ENCODE measurements at regions not wholly inside any gene's neighbourhood (a gene's known extent, or its start where the extent isn't known, plus 50 kb on each side); places are given as distances from the start of the nearest gene placed in this dataset.
"Not testable (repeated sequence)": the region's sequence is repeated elsewhere in the genome, so short reads cannot be mapped to it uniquely, and the experiment has no call there.

GRCh38 chr2:194320520-194320919 lies 1336.5 kb upstream of the SLC39A10 start:
- no peak for DNase-seq

GRCh38 chr2:194319222-194319992 lies 1337.6 kb upstream of the SLC39A10 start:
- no peak for DNase-seq

- DNase-seq, result no peak
Observed at GRCh38 chr2:194314042-194314441, 1343.0 kb upstream of the SLC39A10 start.

GRCh38 chr2:194304191-194304590 lies 1352.8 kb upstream of the SLC39A10 start:
- no peak for DNase-seq

- peak; percentile 89 for DNase-seq
Observed at GRCh38 chr2:194301946-194302345, 1355.1 kb upstream of the SLC39A10 start.

- DNase-seq, result no peak
Observed at GRCh38 chr2:194294156-194294555, 1362.9 kb upstream of the SLC39A10 start.

GRCh38 chr2:194291104-194291503 lies 1365.9 kb upstream of the SLC39A10 start:
- no peak for DNase-seq

- no peak for DNase-seq
Observed at GRCh38 chr2:194289712-194290346, 1367.2 kb upstream of the SLC39A10 start.

GRCh38 chr2:194276667-194277066 lies 1380.4 kb upstream of the SLC39A10 start:
- not testable (repeated sequence) for DNase-seq

- DNase-seq, result no peak
Observed at GRCh38 chr2:194271293-194271961, 1385.6 kb upstream of the SLC39A10 start.

- no peak for DNase-seq
Observed at GRCh38 chr2:194270648-194271047, 1386.4 kb upstream of the SLC39A10 start.

- DNase-seq, result no peak
Observed at GRCh38 chr2:194264586-194264985, 1392.4 kb upstream of the SLC39A10 start.

GRCh38 chr2:194260185-194260584 lies 1396.8 kb upstream of the SLC39A10 start:
- DNase-seq, result no peak

- DNase-seq, result no peak
Observed at GRCh38 chr2:194257095-194257494, 1399.9 kb upstream of the SLC39A10 start.

GRCh38 chr2:194253528-194254259 lies 1403.3 kb upstream of the SLC39A10 start:
- DNase-seq, result no peak

- no peak for DNase-seq
Observed at GRCh38 chr2:194252127-194252526, 1404.9 kb upstream of the SLC39A10 start.

GRCh38 chr2:194232600-194232999 lies 1424.4 kb upstream of the SLC39A10 start:
- no peak for DNase-seq

- DNase-seq, result no peak
Observed at GRCh38 chr2:194223218-194223617, 1433.8 kb upstream of the SLC39A10 start.

GRCh38 chr2:194214192-194214591 lies 1442.8 kb upstream of the SLC39A10 start:
- DNase-seq, result no peak

- no peak for DNase-seq
Observed at GRCh38 chr2:194205568-194206227, 1451.3 kb upstream of the SLC39A10 start.

- no peak for DNase-seq
Observed at GRCh38 chr2:194203898-194204297, 1453.1 kb upstream of the SLC39A10 start.

GRCh38 chr2:194182888-194183287 lies 1474.1 kb upstream of the SLC39A10 start:
- DNase-seq, result no peak

- no peak for DNase-seq
Observed at GRCh38 chr2:194176134-194176533, 1480.9 kb upstream of the SLC39A10 start.
